Astrocyte (in vitro differentiated cells and primary cell): ENCODE measurements at regions not wholly inside any gene's neighbourhood (a gene's known extent, or its start where the extent isn't known, plus 50 kb on each side); places are given as distances from the start of the nearest gene placed in this dataset.

ENCODE experiments used
- DNase-seq: peaks from one replicate; pipeline ENCODE4 v3.0.0-alpha.2; 2010; ENCODE audit warnings: low read depth
- FAIRE-seq: peaks from 2 replicates; lab custom pipeline; 2011; peaks lifted over from hg19 to GRCh38; lab: Jason Lieb, UNC
- H2AFZ ChIP-seq: 2 replicates; pipeline ENCODE4 v1.6.0; 2012; ENCODE audit warnings: low read depth, low read length, inconsistent platforms
- H3K27ac ChIP-seq: 2 replicates; pipeline ENCODE4 v1.5.1; 2011; ENCODE audit warnings: low read depth, low read length, inconsistent platforms
- H3K27me3 ChIP-seq: 2 replicates; pipeline ENCODE4 v1.6.0; 2011; ENCODE audit warnings: low read length, inconsistent platforms; ENCODE audit not compliant: insufficient read depth
- H3K36me3 ChIP-seq: 2 replicates; pipeline ENCODE4 v1.5.1; 2011; ENCODE audit warnings: low read length, inconsistent platforms; ENCODE audit not compliant: insufficient read depth
- H3K4me1 ChIP-seq: 2 replicates; pipeline ENCODE4 v1.5.1; 2011; ENCODE audit warnings: low read length, inconsistent platforms; ENCODE audit not compliant: insufficient read depth
- H3K4me2 ChIP-seq: 2 replicates; pipeline ENCODE4 v1.6.0; 2012; ENCODE audit warnings: low read length, inconsistent platforms
- H3K4me3 ChIP-seq: 2 replicates; pipeline ENCODE4 v1.5.1; 2011; ENCODE audit warnings: low read depth, mild to moderate bottlenecking, low read length, inconsistent platforms; ENCODE audit not compliant: insufficient read depth
- H3K79me2 ChIP-seq: 2 replicates; pipeline ENCODE4 v1.6.0; 2012; ENCODE audit warnings: mild to moderate bottlenecking, low read length, inconsistent platforms; ENCODE audit not compliant: insufficient read depth
- H3K9ac ChIP-seq: 2 replicates; pipeline ENCODE4 v1.6.0; 2012; ENCODE audit warnings: mild to moderate bottlenecking, low read length, inconsistent platforms
- H3K9me3 ChIP-seq: 2 replicates; pipeline ENCODE4 v1.5.1; 2012; ENCODE audit warnings: low read depth, mild to moderate bottlenecking, low read length, inconsistent platforms; ENCODE audit not compliant: insufficient read depth
- H4K20me1 ChIP-seq: 2 replicates; pipeline ENCODE4 v1.6.0; 2012; ENCODE audit warnings: low read length, inconsistent platforms; ENCODE audit not compliant: insufficient read depth
- H3K27ac Mint-ChIP-seq: one replicate; pipeline ENCODE4 v1.8.0; 2021; ENCODE audit warnings: mild to moderate bottlenecking, mixed read lengths; ENCODE audit not compliant: unreplicated experiment
- H3K27me3 Mint-ChIP-seq: one replicate; pipeline ENCODE4 v1.8.0; 2021; ENCODE audit warnings: low read depth, mixed read lengths; ENCODE audit not compliant: unreplicated experiment
- H3K36me3 Mint-ChIP-seq: one replicate; pipeline ENCODE4 v1.8.0; 2021; ENCODE audit warnings: low read depth, mixed read lengths; ENCODE audit not compliant: unreplicated experiment
- H3K4me1 Mint-ChIP-seq: one replicate; pipeline ENCODE4 v1.8.0; 2021; ENCODE audit warnings: low read depth, mixed read lengths; ENCODE audit not compliant: unreplicated experiment
- H3K4me3 Mint-ChIP-seq: one replicate; pipeline ENCODE4 v1.8.0; 2021; ENCODE audit warnings: mild to moderate bottlenecking, moderate library complexity, mixed read lengths; ENCODE audit not compliant: unreplicated experiment
- H3K9me3 Mint-ChIP-seq: one replicate; pipeline ENCODE4 v1.8.0; 2021; ENCODE audit warnings: mild to moderate bottlenecking, mixed read lengths; ENCODE audit not compliant: unreplicated experiment
- CTCF ChIP-seq: IDR thresholded peaks from 2 replicates; pipeline ENCODE4 v1.5.1; 2011; ENCODE audit warnings: low read depth, mild to moderate bottlenecking, inconsistent platforms, low read length, moderate library complexity; ENCODE audit not compliant: insufficient read depth
- EZH2 ChIP-seq: IDR thresholded peaks from 2 replicates; pipeline ENCODE4 v1.6.1; 2012; ENCODE audit warnings: mild to moderate bottlenecking, low read length, inconsistent platforms; ENCODE audit not compliant: insufficient read depth

GRCh38 chr10:3592424-3592823 is 192.6 kb downstream of the KLF6 start:
- Histone ChIP-seq H3K4me3 (no peak overlapping the region), H3K27ac (no peak overlapping the region), H3K9ac (no peak overlapping the region), H2AFZ (no peak overlapping the region), H4K20me1 (no peaks in the 10 kb centered on the region), H3K9me3 (no peaks in the 10 kb centered on the region), H3K79me2 (no peaks in the 10 kb centered on the region), H3K36me3 (no peaks in the 10 kb centered on the region), H3K4me2 (no peak overlapping the region), H3K27me3 (no peaks in the 10 kb centered on the region), H3K4me1 (no peaks in the 10 kb centered on the region)
- DNase-seq (no peak), FAIRE-seq (no peak)
- no peaks in the 10 kb centered on the region for H3K27me3 Mint-ChIP-seq
- TF ChIP-seq EZH2: no peak
- no peak for TF ChIP-seq CTCF
- H3K9me3 Mint-ChIP-seq: no peaks in the 10 kb centered on the region
- H3K27ac Mint-ChIP-seq: no peak overlapping the region
- no peak overlapping the region for H3K4me3 Mint-ChIP-seq
- peaks cover 2% of the 10 kb centered on the region for H3K4me1 Mint-ChIP-seq
- H3K36me3 Mint-ChIP-seq: peaks cover 2% of the 10 kb centered on the region

DNA sequence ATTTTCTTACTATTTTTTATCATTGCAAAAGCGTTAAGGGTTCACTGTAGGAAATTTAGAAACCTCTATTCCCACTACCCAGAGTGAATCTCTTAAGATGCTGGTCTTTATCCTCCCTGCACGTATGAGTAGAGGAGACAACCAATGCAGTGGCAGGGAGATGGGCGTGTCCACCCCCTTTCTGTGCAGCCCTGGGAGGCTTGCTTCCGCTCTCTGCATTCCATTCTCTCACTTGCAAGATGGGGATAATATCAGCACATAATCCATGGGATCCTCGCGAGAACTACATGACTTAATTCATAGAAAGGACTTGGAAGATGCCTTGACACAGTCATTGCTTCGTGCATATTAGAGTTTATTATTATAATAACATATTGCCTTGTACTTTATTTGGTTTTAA is 196.2 kb downstream of the KLF6 start:
- Histone ChIP-seq H3K4me1 (no peaks in the 10 kb centered on the region), H2AFZ (no peak overlapping the region), H3K4me2 (no peak overlapping the region), H3K36me3 (no peaks in the 10 kb centered on the region), H4K20me1 (no peaks in the 10 kb centered on the region), H3K9me3 (no peaks in the 10 kb centered on the region), H3K27ac (no peak overlapping the region), H3K27me3 (no peaks in the 10 kb centered on the region), H3K79me2 (no peaks in the 10 kb centered on the region), H3K9ac (no peak overlapping the region), H3K4me3 (no peak overlapping the region)
- H3K4me1 Mint-ChIP-seq: peaks cover 2% of the 10 kb centered on the region
- no peak overlapping the region for H3K4me3 Mint-ChIP-seq
- DNase-seq (no peak), FAIRE-seq (no peak)
- H3K36me3 Mint-ChIP-seq: peaks cover 2% of the 10 kb centered on the region
- peaks cover 2% of the 10 kb centered on the region for H3K27me3 Mint-ChIP-seq
- H3K27ac Mint-ChIP-seq: no peak overlapping the region
- TF ChIP-seq EZH2 (no peak), CTCF (no peak)
- H3K9me3 Mint-ChIP-seq: no peaks in the 10 kb centered on the region

- Histone ChIP-seq H3K27ac (no peak overlapping the region), H2AFZ (no peak overlapping the region), H3K36me3 (no peaks in the 10 kb centered on the region), H3K79me2 (no peaks in the 10 kb centered on the region), H3K4me2 (no peak overlapping the region), H3K27me3 (no peaks in the 10 kb centered on the region), H3K9ac (no peak overlapping the region), H3K4me3 (no peak overlapping the region), H3K9me3 (no peaks in the 10 kb centered on the region), H3K4me1 (no peaks in the 10 kb centered on the region), H4K20me1 (no peaks in the 10 kb centered on the region)
- no peak overlapping the region for H3K4me3 Mint-ChIP-seq
- H3K9me3 Mint-ChIP-seq: no peaks in the 10 kb centered on the region
- no peak for TF ChIP-seq CTCF
- TF ChIP-seq EZH2: no peak
- DNase-seq: no peak
- peaks cover 2% of the 10 kb centered on the region for H3K4me1 Mint-ChIP-seq
- peaks cover 2% of the 10 kb centered on the region for H3K27me3 Mint-ChIP-seq
- no peak for FAIRE-seq
- peaks cover 2% of the 10 kb centered on the region for H3K36me3 Mint-ChIP-seq
- no peak overlapping the region for H3K27ac Mint-ChIP-seq
Measured at GRCh38 chr10:3588346-3588745, 196.7 kb downstream of the KLF6 start.
